WTC11 (cell line): ENCODE measurements at regions not wholly inside any gene's neighbourhood (a gene's known extent, or its start where the extent isn't known, plus 50 kb on each side); places are given as distances from the start of the nearest gene placed in this dataset.

Experiments
- ATAC-seq: fragments of 200-7000 bp; cut with Tn5 transposase; 2 replicates; pipeline ENCODE4 v1.10.0; 2021; ENCODE audit warnings: mild to moderate bottlenecking, moderate library complexity
- CTCF ChIA-PET: fragments of 300-600 bp; sonication (Branson Sonifier 250); formaldehyde crosslinking; loops from one replicate; lab custom pipeline; 2021; ENCODE audit warnings: antibody characterized with exemption; lab: Charles Lee
- POLR2A ChIA-PET: fragments of 350-600 bp; sonication (Branson Sonifier 250); formaldehyde crosslinking; loops from one replicate; lab custom pipeline; 2021; ENCODE audit warnings: antibody characterized with exemption; lab: Charles Lee
- DNase-seq: peaks from one replicate; pipeline ENCODE4 v3.0.0; 2021; ENCODE audit warnings: low spot score
- H3K27ac Mint-ChIP-seq: 2 replicates; pipeline ENCODE4 v1.8.0; 2021; ENCODE audit warnings: mixed read lengths
- H3K27me3 Mint-ChIP-seq: 2 replicates; pipeline ENCODE4 v1.8.0; 2021; ENCODE audit warnings: low read depth, mild to moderate bottlenecking, moderate library complexity, mixed read lengths
- H3K36me3 Mint-ChIP-seq: 2 replicates; pipeline ENCODE4 v1.8.0; 2021; ENCODE audit warnings: mixed read lengths
- H3K4me1 Mint-ChIP-seq: 2 replicates; pipeline ENCODE4 v1.8.0; 2022; ENCODE audit warnings: mixed read lengths
- H3K4me3 Mint-ChIP-seq: 2 replicates; pipeline ENCODE4 v1.8.0; 2021; ENCODE audit warnings: mild to moderate bottlenecking, moderate library complexity, mixed read lengths
- H3K9me3 Mint-ChIP-seq: 2 replicates; pipeline ENCODE4 v1.8.0; 2021; ENCODE audit warnings: mixed read lengths
- ATF1 ChIP-seq: sonication (generic); formaldehyde crosslinking; IDR thresholded peaks from 2 replicates; pipeline ENCODE4 v1.8.1; 2023; ENCODE audit warnings: mild to moderate bottlenecking, moderate library complexity, missing genetic modification reagents
- CBFB ChIP-seq: sonication (generic); formaldehyde crosslinking; IDR thresholded peaks from 2 replicates; pipeline ENCODE4 v1.8.1; 2022; ENCODE audit warnings: mild to moderate bottlenecking, low read depth, missing genetic modification reagents
- CREB1 ChIP-seq: sonication (generic); formaldehyde crosslinking; IDR thresholded peaks from 2 replicates; pipeline ENCODE4 v1.8.0; 2023; ENCODE audit warnings: mild to moderate bottlenecking, missing genetic modification reagents
- CREM ChIP-seq: sonication (generic); formaldehyde crosslinking; IDR thresholded peaks from 2 replicates; pipeline ENCODE4 v1.8.1; 2022; ENCODE audit warnings: mild to moderate bottlenecking, missing genetic modification reagents, moderate library complexity
- ELF4 ChIP-seq: sonication (generic); formaldehyde crosslinking; IDR thresholded peaks from 2 replicates; pipeline ENCODE4 v1.8.1; 2022; ENCODE audit warnings: low read depth, mild to moderate bottlenecking, moderate library complexity, missing genetic modification reagents
- ESRRA ChIP-seq: sonication (generic); formaldehyde crosslinking; IDR thresholded peaks from 2 replicates; pipeline ENCODE4 v1.8.1; 2022; ENCODE audit warnings: mild to moderate bottlenecking, missing genetic modification reagents, borderline replicate concordance
- NR1H2 ChIP-seq: sonication (generic); formaldehyde crosslinking; IDR thresholded peaks from 2 replicates; pipeline ENCODE4 v1.9.0; 2021; ENCODE audit warnings: mild to moderate bottlenecking, moderate library complexity, missing genetic modification reagents
- PRRX2 ChIP-seq: fragments of 250-450 bp; sonication (Bioruptor Pico); IDR thresholded peaks from 2 replicates; pipeline ENCODE4 v1.8.0; 2021; ENCODE audit warnings: mild to moderate bottlenecking
- SMAD4 ChIP-seq: sonication (generic); formaldehyde crosslinking; IDR thresholded peaks from 2 replicates; pipeline ENCODE4 v1.8.0; 2022; ENCODE audit warnings: mild to moderate bottlenecking, missing genetic modification reagents
- ZNF121 ChIP-seq: sonication (generic); formaldehyde crosslinking; IDR thresholded peaks from 2 replicates; pipeline ENCODE4 v1.8.0; 2023; ENCODE audit warnings: missing genetic modification reagents
- ZNF219 ChIP-seq: sonication (generic); formaldehyde crosslinking; IDR thresholded peaks from 2 replicates; pipeline ENCODE4 v1.8.0; 2023; ENCODE audit warnings: missing genetic modification reagents, mild to moderate bottlenecking, borderline replicate concordance
- ZNF396 ChIP-seq: fragments of 250-450 bp; sonication (Bioruptor Pico); IDR thresholded peaks from 2 replicates; pipeline ENCODE4 v1.8.0; 2021; ENCODE audit warnings: mild to moderate bottlenecking, moderate library complexity, borderline replicate concordance
- TF ChIP-seq, protein P1 (sequence below): sonication (generic); formaldehyde crosslinking; conservative IDR thresholded peaks from 2 replicates; pipeline ENCODE4 v1.8.1; 2023; ENCODE audit warnings: mild to moderate bottlenecking, low read depth, missing genetic modification reagents, moderate library complexity
- TF ChIP-seq, protein P2 (sequence below): sonication (generic); formaldehyde crosslinking; IDR thresholded peaks from 2 replicates; pipeline ENCODE4 v1.8.0; 2023; ENCODE audit warnings: missing genetic modification reagents
- TF ChIP-seq, protein P3 (sequence below): sonication (generic); formaldehyde crosslinking; IDR thresholded peaks from 2 replicates; pipeline ENCODE4 v1.8.1; 2022; ENCODE audit warnings: mild to moderate bottlenecking, moderate library complexity, missing genetic modification reagents
- TF ChIP-seq, protein P4 (sequence below): sonication (generic); formaldehyde crosslinking; IDR thresholded peaks from 2 replicates; pipeline ENCODE4 v1.8.1; 2023; ENCODE audit warnings: mild to moderate bottlenecking, missing genetic modification reagents
- TF ChIP-seq, protein P5 (sequence below): fragments of 250-450 bp; sonication (Bioruptor Pico); IDR thresholded peaks from 2 replicates; pipeline ENCODE4 v1.9.0; 2021; ENCODE audit warnings: mild to moderate bottlenecking
- TF ChIP-seq, protein P6 (sequence below): fragments of 250-450 bp; sonication (Bioruptor Pico); IDR thresholded peaks from 2 replicates; pipeline ENCODE4 v1.9.0; 2021; ENCODE audit warnings: mild to moderate bottlenecking

DNA sequence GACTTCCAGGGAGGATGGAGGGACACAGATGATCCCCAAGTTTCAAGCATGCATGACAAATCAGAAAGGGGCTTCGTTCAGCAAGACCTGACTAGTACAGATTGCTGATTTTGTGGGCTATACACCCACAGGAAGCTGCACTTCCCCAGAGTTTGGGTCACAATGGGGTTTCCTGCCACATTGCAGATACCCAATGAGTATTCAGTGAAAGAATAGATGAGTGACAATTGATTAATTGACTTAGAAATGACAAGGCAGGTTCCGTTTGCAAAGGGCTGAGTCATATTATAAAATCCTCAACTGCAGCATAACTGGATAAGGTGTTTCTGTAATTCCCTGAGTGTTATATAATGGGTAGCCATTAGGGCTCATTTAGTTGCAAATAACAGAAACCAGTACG, 146.6 kb upstream of the TBL1X start (continued):
- TF ChIP-seq, protein P1, sequence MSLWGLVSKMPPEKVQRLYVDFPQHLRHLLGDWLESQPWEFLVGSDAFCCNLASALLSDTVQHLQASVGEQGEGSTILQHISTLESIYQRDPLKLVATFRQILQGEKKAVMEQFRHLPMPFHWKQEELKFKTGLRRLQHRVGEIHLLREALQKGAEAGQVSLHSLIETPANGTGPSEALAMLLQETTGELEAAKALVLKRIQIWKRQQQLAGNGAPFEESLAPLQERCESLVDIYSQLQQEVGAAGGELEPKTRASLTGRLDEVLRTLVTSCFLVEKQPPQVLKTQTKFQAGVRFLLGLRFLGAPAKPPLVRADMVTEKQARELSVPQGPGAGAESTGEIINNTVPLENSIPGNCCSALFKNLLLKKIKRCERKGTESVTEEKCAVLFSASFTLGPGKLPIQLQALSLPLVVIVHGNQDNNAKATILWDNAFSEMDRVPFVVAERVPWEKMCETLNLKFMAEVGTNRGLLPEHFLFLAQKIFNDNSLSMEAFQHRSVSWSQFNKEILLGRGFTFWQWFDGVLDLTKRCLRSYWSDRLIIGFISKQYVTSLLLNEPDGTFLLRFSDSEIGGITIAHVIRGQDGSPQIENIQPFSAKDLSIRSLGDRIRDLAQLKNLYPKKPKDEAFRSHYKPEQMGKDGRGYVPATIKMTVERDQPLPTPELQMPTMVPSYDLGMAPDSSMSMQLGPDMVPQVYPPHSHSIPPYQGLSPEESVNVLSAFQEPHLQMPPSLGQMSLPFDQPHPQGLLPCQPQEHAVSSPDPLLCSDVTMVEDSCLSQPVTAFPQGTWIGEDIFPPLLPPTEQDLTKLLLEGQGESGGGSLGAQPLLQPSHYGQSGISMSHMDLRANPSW = no peak
- TF ChIP-seq ZNF219 (CRISPR knock-in tag) (no peak), ESRRA (CRISPR knock-in tag) (no peak), ATF1 (CRISPR knock-in tag) (no peak), NR1H2 (CRISPR knock-in tag) (no peak), CREM (CRISPR knock-in tag) (no peak), SMAD4 (CRISPR knock-in tag) (no peak), ELF4 (CRISPR knock-in tag) (no peak)
- TF ChIP-seq, protein P2, sequence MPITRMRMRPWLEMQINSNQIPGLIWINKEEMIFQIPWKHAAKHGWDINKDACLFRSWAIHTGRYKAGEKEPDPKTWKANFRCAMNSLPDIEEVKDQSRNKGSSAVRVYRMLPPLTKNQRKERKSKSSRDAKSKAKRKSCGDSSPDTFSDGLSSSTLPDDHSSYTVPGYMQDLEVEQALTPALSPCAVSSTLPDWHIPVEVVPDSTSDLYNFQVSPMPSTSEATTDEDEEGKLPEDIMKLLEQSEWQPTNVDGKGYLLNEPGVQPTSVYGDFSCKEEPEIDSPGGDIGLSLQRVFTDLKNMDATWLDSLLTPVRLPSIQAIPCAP (CRISPR knock-in tag) = no peak
- TF ChIP-seq, protein P3, sequence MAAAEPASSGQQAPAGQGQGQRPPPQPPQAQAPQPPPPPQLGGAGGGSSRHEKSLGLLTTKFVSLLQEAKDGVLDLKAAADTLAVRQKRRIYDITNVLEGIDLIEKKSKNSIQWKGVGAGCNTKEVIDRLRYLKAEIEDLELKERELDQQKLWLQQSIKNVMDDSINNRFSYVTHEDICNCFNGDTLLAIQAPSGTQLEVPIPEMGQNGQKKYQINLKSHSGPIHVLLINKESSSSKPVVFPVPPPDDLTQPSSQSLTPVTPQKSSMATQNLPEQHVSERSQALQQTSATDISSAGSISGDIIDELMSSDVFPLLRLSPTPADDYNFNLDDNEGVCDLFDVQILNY (CRISPR knock-in tag) = no peak
- TF ChIP-seq, protein P4, sequence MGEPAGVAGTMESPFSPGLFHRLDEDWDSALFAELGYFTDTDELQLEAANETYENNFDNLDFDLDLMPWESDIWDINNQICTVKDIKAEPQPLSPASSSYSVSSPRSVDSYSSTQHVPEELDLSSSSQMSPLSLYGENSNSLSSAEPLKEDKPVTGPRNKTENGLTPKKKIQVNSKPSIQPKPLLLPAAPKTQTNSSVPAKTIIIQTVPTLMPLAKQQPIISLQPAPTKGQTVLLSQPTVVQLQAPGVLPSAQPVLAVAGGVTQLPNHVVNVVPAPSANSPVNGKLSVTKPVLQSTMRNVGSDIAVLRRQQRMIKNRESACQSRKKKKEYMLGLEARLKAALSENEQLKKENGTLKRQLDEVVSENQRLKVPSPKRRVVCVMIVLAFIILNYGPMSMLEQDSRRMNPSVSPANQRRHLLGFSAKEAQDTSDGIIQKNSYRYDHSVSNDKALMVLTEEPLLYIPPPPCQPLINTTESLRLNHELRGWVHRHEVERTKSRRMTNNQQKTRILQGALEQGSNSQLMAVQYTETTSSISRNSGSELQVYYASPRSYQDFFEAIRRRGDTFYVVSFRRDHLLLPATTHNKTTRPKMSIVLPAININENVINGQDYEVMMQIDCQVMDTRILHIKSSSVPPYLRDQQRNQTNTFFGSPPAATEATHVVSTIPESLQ (CRISPR knock-in tag) = no peak

DNA sequence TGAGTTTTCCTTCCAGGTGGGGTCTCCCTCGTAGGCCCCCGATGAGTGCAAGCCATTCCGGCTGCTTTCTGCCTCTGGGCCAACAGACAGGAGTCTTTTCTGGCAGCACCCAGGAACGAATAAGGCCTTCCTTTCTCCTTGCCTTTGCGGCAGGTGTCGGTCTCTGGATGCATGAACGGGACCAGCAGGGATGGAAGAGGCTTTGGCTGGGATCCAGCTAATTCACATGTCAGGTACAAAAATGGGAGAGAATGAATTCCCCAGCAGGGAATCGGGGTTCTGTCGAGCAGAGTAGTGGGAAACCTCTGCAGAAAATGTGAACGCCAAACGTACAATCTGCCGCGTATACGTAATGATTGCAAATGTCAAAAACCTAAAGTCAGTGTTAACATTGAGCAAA, 146.1 kb upstream of the TBL1X start:
- ChIA-PET POLR2A (no interaction called here), CTCF (no interaction called here)
- no peak for ATAC-seq
- H3K4me1 Mint-ChIP-seq = peaks cover 23% of the 10 kb centered on the region
- no peaks in the 10 kb centered on the region for H3K36me3 Mint-ChIP-seq
- TF ChIP-seq ZNF396 (CRISPR knock-in tag) (no peak), PRRX2 (CRISPR knock-in tag) (no peak), ESRRA (CRISPR knock-in tag) (no peak), CBFB (CRISPR knock-in tag) (no peak), CREB1 (CRISPR knock-in tag) (no peak), ZNF121 (CRISPR knock-in tag) (no peak)
- TF ChIP-seq, protein P5, sequence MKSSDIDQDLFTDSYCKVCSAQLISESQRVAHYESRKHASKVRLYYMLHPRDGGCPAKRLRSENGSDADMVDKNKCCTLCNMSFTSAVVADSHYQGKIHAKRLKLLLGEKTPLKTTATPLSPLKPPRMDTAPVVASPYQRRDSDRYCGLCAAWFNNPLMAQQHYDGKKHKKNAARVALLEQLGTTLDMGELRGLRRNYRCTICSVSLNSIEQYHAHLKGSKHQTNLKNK = no peak
- TF ChIP-seq, protein P6, sequence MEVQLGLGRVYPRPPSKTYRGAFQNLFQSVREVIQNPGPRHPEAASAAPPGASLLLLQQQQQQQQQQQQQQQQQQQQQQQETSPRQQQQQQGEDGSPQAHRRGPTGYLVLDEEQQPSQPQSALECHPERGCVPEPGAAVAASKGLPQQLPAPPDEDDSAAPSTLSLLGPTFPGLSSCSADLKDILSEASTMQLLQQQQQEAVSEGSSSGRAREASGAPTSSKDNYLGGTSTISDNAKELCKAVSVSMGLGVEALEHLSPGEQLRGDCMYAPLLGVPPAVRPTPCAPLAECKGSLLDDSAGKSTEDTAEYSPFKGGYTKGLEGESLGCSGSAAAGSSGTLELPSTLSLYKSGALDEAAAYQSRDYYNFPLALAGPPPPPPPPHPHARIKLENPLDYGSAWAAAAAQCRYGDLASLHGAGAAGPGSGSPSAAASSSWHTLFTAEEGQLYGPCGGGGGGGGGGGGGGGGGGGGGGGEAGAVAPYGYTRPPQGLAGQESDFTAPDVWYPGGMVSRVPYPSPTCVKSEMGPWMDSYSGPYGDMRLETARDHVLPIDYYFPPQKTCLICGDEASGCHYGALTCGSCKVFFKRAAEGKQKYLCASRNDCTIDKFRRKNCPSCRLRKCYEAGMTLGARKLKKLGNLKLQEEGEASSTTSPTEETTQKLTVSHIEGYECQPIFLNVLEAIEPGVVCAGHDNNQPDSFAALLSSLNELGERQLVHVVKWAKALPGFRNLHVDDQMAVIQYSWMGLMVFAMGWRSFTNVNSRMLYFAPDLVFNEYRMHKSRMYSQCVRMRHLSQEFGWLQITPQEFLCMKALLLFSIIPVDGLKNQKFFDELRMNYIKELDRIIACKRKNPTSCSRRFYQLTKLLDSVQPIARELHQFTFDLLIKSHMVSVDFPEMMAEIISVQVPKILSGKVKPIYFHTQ (CRISPR knock-in tag) = no peak
- H3K27me3 Mint-ChIP-seq = no peaks in the 10 kb centered on the region
- H3K4me3 Mint-ChIP-seq = no peak overlapping the region
- H3K9me3 Mint-ChIP-seq = no peaks in the 10 kb centered on the region
- DNase-seq = no peak
- no peak overlapping the region for H3K27ac Mint-ChIP-seq
